Myocyte (in vitro differentiated cells): ENCODE measurements at regions not wholly inside any gene's neighbourhood (a gene's known extent, or its start where the extent isn't known, plus 50 kb on each side); places are given as distances from the start of the nearest gene placed in this dataset.
"Not testable (repeated sequence)": the region's sequence is repeated elsewhere in the genome, so short reads cannot be mapped to it uniquely, and the experiment has no call there.

Experiments used
- DNase-seq: peaks from one replicate; pipeline ENCODE4 v3.0.0-alpha.2; 2012; ENCODE audit warnings: low read depth

GRCh38 chr10:91080776-91081175 is 139.7 kb upstream of the PCGF5 start:
- DNase-seq, result no peak

DNA sequence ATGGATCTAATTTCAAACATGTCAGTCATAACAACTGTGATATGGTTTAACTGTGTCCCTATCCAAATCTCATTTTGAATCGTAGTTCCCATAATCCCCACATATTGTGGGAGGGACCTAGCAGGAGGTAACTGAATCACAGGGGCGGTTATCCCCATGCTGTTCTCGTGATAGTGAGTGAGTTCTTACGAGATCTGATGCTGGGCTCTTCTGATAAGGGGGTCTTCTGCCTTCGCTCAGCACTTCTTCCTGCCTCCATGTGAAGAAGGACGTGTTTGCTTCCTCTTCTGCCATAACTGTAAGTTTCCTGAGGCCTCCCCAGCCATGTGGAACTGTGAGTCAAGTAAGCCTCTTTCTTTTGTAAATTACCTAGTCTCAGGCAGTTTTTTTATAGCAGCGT is 138.0 kb upstream of the PCGF5 start:
- DNase-seq, result no peak

- peak; percentile 49 for DNase-seq
Observed at GRCh38 chr10:91088300-91089140, 131.9 kb upstream of the PCGF5 start.

DNA sequence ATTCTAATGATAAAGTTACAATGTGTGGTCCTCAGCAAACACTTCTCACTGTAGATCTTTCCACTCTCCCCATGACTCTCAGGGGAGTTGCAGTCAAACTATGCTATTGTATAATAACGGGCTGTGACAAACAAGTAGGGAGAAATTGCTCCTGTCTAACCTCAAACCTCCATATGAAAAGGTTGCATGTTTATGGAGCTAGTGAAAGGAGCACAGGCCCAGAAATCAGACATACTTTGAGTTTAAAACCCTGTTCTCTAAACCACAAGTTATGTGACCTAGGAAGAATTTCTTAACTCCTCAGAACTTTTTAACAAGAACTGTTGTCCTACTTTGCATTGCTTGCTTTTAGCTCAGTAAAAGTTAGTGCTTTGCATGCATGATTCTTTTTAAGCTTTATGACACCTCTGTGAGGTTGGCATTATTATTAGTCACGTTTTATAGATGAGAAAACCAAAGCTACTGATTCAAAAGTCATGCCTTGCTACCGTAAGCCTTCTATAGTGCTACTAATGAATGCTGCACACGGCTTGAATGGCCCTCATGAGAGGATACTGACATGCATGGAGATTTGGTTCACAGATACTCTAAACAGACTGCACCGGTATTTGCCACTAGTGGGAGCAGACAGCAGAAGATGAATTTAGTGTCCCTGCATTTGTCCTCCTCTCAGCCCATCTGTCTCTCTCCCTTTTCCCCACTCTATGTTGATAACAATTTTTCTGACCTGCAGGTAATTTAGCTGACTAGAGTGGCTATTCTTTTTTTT is 129.5 kb upstream of the PCGF5 start:
- DNase-seq, result peak; percentile 33

GRCh38 chr10:91091780-91092179 is 128.7 kb upstream of the PCGF5 start:
- DNase-seq, result no peak

- no peak for DNase-seq
Observed at GRCh38 chr10:91096274-91096673, 124.2 kb upstream of the PCGF5 start.

- DNase-seq, result no peak
Observed at GRCh38 chr10:91097313-91097712, 123.2 kb upstream of the PCGF5 start.

GRCh38 chr10:91098021-91098420 is 122.4 kb upstream of the PCGF5 start:
- DNase-seq, result not testable (repeated sequence)

GRCh38 chr10:91103384-91104192 is 116.9 kb upstream of the PCGF5 start:
- DNase-seq, result peak; percentile 30

DNA sequence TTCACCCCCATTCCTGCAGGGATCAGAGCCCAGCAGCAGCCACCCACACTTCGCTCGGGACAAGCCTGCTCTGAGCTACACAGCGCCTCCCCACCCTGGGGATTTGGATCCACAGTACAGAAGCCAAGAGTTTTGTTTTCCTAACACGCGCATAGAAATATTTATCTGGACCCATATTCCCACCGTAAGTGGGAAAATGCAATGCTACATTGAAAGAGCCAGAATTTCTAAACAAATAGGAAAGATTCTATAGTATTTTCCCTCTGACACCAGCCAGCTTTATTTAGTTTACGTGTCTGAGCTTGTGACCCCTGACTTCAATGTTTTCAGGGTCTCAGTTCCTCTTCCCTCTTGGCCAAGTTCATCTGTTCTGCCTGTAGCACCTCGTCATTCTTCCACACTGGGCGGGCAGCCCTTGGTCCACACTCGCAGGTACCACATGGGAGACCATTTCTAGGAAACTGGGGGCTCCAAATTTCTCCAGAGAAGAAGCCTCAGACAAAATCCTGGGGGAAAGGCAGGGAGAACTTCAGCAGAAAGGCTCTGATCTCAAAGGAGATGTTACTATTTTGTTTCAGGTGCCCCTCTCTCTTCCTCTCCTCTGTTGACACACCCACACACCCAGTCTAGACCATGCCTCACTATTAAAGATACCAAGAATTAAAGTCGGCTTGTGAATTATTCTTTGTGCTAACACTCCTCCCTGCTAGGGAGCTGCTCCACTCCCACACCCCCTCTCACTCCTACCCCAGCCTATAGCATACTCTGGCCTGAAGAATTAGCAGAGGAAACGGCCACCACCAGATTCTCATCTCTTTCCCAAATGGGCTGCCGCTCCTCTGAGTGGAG is 116.0 kb upstream of the PCGF5 start:
- DNase-seq, result no peak

GRCh38 chr10:91105269-91105668 is 115.2 kb upstream of the PCGF5 start:
- no peak for DNase-seq

DNA sequence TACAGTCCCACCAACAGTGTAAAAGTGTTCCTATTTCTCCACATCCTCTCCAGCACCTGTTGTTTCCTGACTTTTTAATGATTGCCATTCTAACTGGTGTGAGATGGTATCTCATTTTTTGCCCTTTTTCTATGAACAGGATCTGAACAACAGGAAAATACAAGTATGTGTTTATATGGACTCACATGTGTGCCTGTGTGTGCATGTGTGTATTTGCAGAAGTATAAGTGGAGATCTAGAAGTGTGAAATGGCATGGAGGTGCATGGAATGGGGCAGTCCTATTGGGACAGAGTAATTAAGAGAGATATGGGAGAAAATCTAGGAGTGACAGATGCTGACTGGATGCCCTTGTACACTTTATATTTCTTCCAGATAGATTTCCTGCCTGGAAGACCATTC is 111.6 kb upstream of the PCGF5 start:
- no peak for DNase-seq

- no peak for DNase-seq
Observed at GRCh38 chr10:91111060-91111459, 109.4 kb upstream of the PCGF5 start.

DNA sequence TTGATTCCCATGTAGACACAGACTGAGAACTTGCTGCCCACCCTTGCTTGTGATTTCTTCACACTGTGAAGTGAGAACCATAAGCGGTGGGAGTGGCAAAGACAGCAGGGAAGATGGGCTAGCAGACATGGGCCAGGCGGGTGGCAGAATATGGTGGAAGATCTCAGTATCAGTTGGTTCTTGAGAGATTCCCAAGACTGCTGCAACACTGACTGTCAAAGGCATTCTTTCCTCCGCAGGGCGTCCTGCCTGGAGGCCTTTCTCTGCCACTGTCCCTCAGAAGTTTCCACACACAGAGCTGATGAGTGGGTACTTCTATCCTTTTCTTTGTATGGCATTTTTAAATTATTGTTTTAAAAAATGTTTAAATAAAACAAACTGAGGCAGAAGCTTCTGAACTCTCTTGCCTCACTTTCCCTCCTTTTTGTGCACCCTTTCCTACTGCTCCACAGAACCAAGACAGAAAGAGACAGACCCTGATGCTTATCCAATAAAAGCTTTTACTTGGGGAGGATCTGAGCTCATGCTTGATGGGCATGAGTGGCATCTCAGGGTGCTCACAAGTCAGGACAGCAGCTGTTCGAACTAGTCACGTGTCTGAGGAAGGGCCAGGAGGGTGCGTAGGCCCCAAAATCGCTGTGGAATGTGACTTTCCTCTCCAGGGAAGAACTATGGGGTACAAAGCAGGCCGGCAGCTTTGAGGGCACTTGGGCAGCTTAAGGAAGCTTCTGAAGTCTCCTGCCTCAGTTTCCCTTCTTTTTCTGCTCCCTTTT is 104.7 kb upstream of the PCGF5 start:
- peak; percentile 49 for DNase-seq

GRCh38 chr10:91117505-91117904 is 103.0 kb upstream of the PCGF5 start:
- no peak for DNase-seq

GRCh38 chr10:91120348-91120747 is 100.1 kb upstream of the PCGF5 start:
- no peak for DNase-seq

- DNase-seq, result peak; percentile 38
Observed at GRCh38 chr10:91123261-91123660, 97.2 kb upstream of the PCGF5 start.

GRCh38 chr10:91124016-91124415 is 96.4 kb upstream of the PCGF5 start:
- peak; percentile 40 for DNase-seq

DNA sequence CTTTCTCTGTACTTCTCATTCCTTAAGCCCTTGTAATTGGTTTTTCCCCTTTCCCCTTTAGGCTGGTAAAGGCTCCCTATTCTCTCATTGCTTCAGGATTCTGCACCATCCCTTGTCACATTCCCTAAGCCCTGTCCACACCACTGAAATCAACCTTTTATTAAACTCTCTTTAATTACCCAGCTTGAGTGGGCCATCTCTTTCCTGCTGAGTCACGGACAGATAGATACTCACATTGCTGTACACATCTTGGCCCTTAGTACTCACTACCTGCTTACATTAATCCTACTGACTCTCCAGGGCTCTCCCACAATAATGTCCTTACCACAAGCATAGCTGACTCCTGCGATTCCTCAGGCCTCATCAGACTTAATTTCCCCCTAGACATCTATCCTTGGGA is 94.0 kb upstream of the PCGF5 start:
- DNase-seq, result no peak
